GM18867 (cell line): ENCODE measurements at regions not wholly inside any gene's neighbourhood (a gene's known extent, or its start where the extent isn't known, plus 50 kb on each side); places are given as distances from the start of the nearest gene placed in this dataset.
"Not testable (repeated sequence)": the region's sequence is repeated elsewhere in the genome, so short reads cannot be mapped to it uniquely, and the experiment has no call there.

Source experiments
- ATAC-seq: cut with Tn5 transposase; IDR thresholded peaks from one replicate; pipeline ENCODE4 v1.9.1; 2021; ENCODE audit warnings: mild to moderate bottlenecking, moderate library complexity; ENCODE audit not compliant: unreplicated experiment

GRCh38 chrX:46178763-46179162 is 366.5 kb downstream of the ZNF674 start:
- ATAC-seq: peak; percentile 60

GRCh38 chrX:46173159-46173558 is 372.1 kb downstream of the ZNF674 start:
- no peak for ATAC-seq

- ATAC-seq: not testable (repeated sequence)
Measured at GRCh38 chrX:46171457-46171856, 373.8 kb downstream of the ZNF674 start.

- ATAC-seq: no peak
Measured at GRCh38 chrX:46169808-46170207, 375.4 kb downstream of the ZNF674 start.

DNA sequence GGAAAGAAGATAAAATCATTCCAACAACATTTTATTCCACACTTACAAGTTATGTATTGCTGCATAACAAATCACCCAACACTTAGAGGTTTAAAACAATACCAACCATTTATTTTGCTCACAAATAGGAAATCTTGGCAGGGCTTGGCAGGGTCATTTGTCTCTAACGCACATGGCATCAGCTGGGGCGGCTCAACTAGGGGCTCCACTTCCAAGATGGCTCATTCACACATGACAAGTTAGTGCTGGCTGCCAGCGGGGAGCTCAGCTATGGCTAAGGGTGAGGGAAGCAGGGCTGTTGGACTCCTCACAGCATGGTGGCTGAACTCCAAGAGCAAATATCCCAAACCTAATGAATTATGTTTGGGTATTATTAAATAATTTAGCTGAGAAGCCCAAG is 377.0 kb downstream of the ZNF674 start:
- no peak for ATAC-seq

- ATAC-seq: no peak
Measured at GRCh38 chrX:46165866-46166265, 379.4 kb downstream of the ZNF674 start.

DNA sequence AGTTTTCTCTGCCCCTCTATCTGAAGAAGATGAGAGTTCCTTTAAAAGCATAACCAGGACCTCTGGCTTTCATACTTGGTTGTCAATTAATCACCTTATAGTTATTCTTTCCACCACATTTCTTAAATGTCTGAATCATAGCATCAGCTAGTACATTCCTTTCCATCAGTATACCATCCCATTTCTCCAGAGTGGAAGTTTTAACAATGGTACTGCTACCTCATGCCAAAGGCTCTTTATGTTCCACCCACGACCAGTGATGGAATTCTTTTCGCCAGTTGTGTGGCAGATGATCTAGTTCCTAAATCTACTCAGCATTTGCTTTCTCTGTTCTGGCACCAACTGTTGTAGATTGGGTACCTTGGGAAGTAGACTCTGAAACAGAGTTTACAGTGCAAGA is 379.8 kb downstream of the ZNF674 start:
- no peak for ATAC-seq

DNA sequence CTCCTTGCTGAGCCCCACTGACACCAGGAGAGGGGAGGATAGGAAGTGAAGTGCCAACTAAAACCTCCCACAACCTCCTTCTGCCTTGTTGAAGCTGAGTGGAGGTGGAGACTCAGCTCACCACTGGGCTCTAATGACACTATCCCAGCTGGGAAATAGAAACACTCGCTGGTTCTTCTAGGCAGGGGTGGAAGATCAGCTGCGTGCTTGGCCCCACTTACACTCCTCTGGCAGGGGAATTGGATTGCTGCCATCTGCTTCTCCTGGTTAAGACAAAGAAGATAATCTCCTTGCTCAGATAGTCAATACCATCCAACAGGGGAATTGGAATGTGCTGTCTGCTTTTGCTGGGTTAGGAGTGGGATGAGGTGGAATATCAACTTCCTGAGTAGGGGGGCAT is 392.5 kb downstream of the ZNF674 start:
- ATAC-seq: no peak

- ATAC-seq: not testable (repeated sequence)
Measured at GRCh38 chrX:46151332-46151731, 393.9 kb downstream of the ZNF674 start.

DNA sequence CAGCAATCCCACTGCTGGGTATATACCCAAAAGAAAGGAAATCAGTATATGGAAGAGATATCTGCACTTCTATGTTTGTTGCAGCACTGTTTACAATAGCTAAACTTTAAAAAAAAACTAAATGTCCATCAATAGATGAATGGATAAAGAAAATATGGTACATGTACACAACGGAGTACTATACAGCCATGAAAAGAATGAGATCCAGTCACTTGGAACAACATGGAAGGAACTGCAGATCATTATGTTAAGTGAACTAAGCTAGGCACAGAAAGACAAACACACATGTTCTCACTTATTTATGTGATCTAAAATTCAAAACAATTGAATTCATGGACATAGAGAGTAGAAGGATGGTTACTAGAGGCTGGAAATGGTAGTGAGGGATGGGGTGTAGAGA is 400.7 kb downstream of the ZNF674 start:
- no peak for ATAC-seq

DNA sequence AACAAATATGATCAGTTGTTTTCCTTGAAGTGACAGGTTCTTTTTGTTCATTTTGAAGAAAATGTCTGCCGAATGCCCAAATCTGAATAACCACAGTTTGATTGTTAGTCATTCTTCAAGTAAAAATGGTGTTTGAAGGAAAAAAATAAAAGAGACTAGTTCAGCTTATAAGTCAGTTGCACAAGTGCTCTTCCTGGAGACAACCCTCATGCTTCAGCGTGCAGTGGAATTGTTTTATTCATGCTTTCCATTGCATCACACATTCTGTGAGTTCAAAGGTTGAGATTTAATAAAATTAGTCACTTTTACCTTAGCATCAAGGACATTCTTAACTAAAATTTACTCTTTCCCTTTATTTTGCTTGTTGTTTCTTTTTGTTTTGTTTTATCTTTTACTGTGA is 404.9 kb downstream of the ZNF674 start:
- ATAC-seq: no peak

DNA sequence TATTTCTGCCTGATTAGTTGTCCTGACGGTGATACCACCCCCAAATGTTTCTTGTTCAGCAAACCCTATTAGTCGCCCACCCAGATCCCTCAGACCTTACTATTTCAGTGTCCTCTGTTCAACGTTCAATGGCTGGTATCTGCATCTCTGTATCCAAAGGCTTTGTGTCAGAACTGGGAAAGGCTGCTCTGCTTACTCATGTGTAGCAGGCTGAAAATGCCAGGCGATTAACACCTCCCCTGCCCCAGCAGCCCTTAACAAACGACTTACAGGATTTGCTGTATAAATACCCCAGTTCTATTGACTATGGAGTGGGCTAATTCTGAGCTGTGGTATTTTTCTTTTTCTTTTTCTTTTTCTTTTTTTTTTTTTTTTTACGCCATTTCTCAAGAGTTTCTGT is 415.0 kb downstream of the ZNF674 start:
- no peak for ATAC-seq

GRCh38 chrX:46125111-46125510 is 420.1 kb downstream of the ZNF674 start:
- ATAC-seq: no peak

DNA sequence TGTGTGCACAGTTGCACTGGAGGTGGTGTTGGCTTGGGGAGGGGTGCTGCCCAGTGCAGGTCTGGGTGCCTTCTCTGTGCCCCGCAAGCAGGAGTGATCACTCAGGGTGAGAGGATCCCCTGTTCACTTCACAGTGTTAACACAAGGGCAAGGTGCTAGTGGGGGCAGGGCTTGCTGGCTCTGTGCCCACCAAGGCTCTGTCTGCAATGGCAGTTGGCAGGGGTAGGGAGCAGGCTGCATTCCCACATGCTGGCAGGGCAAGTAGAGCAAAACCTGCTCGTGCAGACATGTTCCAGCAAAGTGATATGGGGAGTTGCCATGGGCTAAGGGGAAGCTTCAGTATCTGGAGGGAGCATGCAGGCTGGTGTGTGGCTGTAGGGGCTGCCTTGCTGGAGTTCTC is 428.0 kb downstream of the ZNF674 start:
- no peak for ATAC-seq

DNA sequence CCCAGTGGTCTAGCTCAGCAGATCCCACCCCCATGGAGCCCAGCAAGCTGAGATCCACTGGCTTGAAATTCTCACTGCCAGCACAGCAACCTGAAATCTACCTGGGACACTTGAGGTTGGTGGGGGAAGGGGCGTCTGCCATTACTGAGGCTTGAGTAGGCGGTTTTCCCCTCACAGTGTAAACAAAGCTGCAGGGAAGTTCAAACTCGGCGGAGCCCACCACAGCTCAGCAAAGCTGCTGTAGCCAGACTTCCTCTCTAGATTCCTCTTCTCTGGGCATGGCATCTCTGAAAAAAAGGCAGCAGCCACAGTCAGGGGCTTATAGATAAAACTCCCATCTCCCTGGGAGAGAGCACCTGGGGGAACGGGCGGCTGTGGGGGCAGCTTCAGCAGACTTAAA is 457.9 kb downstream of the ZNF674 start:
- not testable (repeated sequence) for ATAC-seq

- not testable (repeated sequence) for ATAC-seq
Measured at GRCh38 chrX:46080121-46080520, 465.1 kb downstream of the ZNF674 start.

- ATAC-seq: no peak
Measured at GRCh38 chrX:46072791-46073190, 472.4 kb downstream of the ZNF674 start.

GRCh38 chrX:46072372-46072771 is 472.8 kb downstream of the ZNF674 start:
- ATAC-seq: no peak

- no peak for ATAC-seq
Measured at GRCh38 chrX:46070421-46070820, 474.8 kb downstream of the ZNF674 start.

GRCh38 chrX:46059316-46059715 is 485.9 kb downstream of the ZNF674 start:
- no peak for ATAC-seq

GRCh38 chrX:46044486-46044885 is 500.7 kb downstream of the ZNF674 start:
- ATAC-seq: no peak

GRCh38 chrX:46040001-46040400 is 505.2 kb downstream of the ZNF674 start:
- no peak for ATAC-seq

GRCh38 chrX:46039526-46039925 is 505.7 kb downstream of the ZNF674 start:
- ATAC-seq: no peak

- no peak for ATAC-seq
Measured at GRCh38 chrX:46036508-46036907, 508.7 kb downstream of the ZNF674 start.
